ENCODE measurements at regions not wholly inside any gene's neighbourhood (a gene's known extent, or its start where the extent isn't known, plus 50 kb on each side); places are given as distances from the start of the nearest gene placed in this dataset.
"Not testable (repeated sequence)": the region's sequence is repeated elsewhere in the genome, so short reads cannot be mapped to it uniquely, and the experiment has no call there.

DNA sequence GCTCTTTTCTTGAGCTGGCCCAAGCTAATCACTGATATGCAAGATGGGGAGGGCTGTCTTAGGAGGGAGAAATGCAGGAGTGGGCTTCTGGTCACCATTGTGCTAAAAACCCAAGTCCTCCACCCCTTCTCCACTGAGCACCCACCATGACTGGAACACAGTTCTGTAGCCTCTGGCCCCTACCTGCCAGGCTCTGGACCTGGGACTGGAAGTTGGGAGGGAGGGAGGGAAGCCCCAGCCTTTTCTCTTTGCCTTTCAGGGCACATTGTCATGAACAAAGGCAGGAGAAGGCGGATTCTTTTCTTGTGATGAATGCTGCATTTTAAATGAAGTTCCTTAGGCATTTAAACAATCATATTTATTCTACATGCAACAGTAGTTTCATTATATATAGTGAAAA is 559.1 kb upstream of the TRPC7 start:
- no peak for DNase-seq

DNA sequence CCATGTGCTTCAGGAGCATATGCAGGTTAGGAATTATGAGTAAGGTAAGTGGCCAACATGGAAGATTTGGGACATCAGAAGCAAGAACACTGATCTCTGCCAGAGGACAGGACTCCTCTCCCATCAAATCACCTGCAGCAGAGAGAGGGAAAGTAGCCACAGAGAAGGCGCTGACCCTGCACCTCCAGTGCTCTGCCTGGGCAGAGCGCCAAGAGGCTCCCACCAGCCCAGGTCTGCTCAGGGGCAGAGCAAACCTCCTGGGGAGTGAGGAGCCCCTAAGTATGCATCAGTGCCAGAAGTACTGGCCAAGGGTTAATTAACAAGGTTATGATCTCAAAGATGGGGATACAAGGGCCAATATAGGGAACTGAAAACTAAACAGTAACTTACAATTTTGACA is 545.3 kb upstream of the TRPC7 start:
- no peak for DNase-seq

DNA sequence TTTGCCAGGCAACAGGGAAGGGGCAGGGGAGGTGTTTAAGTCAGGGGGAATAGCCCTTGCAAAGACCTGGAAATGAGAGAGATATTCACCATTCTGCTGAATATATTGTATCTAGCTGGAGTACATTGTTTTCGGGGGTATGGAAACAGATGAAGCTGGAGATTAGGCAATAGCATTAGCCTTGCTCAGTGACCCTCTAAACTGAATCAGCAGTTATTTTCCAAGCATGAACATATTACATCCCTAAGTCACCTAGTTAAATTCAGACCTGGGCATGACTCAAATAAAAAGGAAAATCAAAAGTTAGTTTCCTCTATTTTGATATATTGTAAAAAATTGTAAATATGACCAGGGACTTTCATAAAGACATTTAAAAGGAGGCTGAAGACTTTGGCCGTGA is 544.6 kb upstream of the TRPC7 start:
- no peak for DNase-seq

DNA sequence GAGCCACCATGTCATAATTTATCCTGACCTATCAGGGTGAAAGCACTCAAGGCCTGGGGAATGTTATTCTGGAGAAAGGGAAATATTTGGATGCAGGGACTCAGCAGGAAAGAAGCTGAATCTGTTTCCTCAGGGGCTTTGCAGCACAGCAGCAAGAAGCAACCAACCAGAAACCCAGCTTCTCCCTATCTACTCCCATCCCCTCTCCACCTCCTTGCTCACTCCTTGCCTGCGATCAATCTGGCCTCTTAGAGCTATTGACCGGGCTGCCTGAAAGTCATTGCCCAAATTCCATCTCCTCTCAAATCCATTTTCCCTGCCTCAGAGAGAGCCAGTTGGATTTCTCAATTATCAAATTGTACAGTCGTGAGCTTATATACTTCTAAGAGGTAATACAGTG is 542.0 kb upstream of the TRPC7 start:
- no peak for DNase-seq

DNA sequence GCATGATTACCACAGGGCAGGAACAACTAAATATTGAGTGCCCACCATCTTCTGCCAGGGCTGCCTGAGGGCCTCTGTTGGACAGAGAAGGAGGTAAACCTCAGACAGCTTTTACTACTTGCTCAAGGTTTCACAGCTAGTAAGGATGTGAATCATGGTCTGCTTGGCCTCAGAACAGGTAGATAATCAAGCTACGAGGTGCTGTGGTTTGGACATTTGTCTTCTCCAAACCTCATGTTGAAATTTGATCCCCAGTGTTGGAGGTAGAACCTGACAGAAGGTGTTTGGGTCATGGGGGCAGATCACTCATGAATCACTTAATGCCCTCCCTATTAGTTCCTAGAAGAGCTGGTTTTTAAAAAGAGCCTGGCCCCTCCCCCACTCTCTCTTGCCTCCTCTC is 541.2 kb upstream of the TRPC7 start:
- DNase-seq: no peak

DNA sequence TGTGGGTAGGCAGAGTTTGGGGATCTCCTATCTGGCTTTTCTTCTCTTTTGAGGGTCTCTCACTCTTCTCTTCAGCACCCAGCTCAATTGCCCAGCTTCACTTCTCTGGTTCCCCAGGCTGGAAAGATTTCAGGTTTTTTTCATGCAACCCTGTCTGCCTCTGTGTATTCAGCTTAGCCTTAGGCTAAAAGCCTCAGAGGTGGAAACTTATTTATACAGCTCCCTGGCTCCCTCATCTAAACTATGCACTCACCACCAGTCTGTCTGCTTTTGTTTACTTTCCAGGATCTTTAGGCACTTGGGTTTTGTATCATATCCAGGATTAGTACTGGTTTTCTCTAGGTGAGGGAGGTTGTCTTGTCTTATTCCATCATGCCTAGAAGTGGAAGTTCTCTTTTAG is 540.2 kb upstream of the TRPC7 start:
- no peak for DNase-seq

DNA sequence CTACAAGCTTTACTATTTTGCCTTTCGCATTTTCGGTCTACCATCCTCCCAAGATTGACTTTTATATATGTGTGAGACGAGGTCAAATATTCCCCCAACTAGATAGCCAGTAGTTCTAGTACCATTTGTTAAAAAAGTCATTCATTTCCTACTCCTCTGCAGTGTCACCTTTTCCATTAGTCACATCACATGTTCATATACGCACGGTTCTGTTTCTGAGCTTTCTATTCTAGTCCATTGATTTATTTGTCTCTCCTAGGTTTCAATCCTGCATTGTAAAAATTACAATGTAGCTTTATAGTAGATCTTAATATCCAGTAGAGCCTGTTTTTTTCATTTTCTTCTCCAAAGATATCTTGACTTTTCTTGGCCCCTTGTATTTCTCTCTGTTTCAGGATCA is 528.7 kb upstream of the TRPC7 start:
- DNase-seq: no peak

DNA sequence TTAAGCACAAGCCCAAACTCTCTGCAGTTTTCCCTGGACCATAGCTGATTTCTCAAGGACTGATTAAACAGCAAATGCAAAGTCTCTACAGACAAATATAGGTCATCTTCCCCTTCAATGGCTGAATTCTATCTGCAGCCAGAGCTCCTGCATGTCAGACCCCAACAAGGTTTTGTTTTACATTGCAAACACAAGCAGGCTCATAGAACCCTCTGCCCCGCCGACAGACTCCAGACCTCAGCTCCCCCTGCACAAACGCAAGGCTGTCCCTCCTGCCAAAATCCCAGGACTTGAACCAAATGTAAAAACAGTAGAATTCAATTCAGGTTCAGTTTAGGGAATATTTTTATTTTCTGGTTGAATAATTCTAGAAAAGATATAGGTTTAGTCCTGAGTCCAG is 526.7 kb upstream of the TRPC7 start:
- no peak for DNase-seq

DNA sequence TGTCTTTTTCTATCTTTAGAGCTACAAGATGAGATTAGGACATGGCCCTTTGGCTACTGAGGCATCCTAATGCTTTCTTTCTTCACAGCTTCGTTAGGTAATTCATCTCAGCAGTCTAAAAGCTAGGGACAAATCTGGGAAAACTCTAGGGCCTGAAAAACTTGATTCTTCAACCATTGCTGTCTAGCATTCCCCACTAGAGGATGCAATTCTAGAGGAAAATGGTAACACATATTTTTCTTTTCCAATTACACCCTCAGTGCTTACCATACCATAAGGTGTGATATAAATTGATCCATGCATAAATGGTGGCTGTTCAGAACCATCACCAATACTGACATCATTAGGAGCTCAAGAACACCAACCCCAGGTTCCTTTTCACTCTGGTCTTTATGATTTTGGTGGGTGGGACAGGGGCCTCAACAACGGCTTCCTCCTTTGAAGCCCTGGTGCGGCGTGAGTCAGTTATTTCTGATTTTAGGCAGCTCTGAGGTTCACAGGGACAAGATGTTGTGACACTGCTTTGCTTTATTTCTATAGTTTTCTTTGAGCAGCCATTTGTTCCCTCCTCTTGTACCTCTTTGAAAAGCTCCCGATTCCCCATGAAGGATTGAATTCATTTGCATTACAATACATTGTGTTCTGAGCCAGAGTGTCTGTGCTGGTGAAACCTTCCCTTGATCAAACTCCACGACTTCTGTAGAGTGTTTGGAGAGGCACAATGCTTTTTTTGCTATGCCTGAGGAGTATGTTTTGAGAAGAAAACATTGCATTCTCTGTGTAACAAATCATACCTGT is 526.0 kb upstream of the TRPC7 start:
- no peak for DNase-seq

DNA sequence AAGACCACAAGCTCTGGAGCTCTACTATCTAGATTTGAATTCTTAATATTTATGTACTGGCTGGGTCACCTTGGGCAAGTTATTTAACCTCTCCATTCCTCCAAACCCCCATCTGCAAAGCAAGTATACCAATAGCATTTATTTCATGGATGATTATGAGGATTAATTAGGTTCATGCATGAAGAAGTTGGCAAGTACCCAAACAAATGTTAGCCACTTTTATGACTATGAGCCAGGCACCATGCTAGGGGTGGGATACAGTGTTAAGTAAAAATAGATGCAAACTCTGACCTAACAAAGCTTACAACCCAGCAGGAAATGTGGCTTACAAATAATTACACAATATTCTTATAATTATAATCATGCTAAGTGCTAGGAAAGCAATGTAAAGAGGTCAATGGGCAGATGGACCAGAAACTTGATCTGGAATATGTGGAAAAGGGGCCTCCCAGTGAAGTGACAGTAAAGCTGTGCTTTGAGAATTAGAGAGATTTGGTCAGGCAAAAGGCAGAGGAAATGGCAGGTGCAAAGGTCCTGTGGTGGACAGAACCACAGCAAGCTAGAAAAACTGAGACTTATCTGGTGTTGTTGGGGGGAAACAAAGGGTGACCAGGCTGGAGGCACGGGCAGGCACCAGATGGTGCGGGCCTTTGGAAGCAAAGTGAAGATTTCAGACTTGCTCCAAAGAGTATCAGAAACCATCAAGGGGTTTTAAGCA is 525.2 kb upstream of the TRPC7 start:
- DNase-seq: no peak

DNA sequence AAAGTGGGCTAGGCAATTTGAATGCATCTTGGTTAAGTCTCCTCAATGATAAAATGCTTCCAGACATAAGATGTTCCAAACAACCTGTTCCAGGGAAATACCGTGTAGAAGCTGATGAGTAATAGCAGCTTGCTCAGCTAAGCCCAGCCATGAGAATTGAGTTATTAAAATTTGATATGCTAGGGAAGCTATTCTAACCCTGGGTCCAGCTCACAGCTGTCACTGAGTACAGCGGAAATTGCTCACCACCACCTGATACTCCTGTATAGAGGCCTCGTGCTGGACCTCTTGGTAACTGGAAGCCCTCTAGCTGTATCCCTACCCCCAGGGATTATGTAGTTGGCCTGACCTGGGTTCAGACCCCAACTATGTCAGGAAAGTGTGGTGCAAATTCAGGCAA is 521.3 kb upstream of the TRPC7 start:
- no peak for DNase-seq

DNA sequence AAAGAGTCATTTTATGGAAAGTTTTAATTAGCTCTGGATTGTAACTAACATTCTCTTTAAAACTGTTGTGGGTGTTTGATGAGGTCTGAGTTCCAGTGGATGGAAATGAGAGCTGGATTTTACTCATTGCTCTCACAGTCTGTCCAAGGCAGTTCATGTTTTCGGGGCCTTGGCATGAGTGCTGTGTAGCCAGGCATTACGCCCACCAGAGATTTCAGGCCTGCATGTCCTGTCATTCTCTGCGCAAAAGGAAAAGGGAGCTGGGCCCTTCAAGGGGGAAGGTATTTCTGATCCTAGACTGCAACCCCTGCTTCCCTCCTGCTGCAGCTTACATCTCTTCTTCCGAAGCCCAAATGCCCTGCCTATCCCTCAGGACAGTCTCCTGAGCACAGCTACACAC is 499.6 kb upstream of the TRPC7 start:
- DNase-seq: no peak

DNA sequence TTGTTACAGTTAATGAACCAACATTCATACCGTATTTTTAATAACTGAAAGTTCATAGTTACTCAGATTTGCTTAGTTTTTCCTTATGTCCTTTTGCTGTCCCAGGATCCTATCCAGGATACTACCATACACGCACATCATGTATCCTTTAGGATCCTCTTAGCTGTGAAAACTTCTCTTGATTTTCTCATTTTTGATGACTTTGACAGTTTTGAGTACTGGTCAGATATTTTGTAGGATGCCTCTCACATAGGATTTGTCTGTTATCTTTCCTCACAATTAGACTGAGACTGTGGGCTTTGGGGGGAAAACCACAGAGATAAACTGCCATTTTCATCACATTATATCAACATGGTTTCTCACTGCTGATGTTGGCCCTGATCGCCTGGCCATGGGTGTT is 491.3 kb upstream of the TRPC7 start:
- DNase-seq: no peak

DNA sequence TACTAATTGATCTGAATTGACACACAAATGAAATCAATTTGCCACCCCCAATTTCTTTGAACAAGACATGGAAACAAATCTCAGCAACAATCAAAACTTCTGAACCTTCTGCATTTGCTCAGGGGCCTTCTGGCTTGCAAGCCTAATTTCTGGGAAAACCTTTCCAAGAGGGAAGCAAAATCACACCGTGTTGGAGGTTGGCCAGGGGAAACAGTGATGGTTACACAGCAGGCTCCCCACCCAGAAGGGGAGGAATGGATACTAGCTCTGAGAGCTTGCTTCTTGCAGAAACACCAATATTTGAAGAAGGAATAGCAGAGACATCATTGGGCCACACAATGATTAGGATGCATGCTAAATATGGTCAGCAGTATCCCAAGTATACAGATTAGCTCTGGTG is 488.6 kb upstream of the TRPC7 start:
- no peak for DNase-seq

DNA sequence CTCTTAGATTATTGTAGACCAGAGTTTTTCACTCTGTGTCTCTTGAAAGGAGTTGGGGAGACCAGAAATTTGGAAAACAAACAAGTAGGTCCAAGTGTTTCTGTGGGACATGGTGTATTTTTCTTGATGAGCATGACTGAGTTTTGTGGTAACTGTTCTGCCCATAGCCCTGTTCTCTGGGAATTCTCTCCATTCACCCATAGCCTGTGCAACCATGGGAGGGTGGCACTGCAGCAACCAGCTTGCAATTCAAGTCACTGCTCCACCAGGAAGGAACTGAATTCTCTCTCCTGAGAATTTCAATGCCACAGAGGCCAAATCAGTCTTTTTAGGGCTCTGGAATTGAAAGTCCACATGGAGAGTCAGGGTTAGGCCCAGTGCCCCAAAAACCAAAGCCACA is 475.3 kb upstream of the TRPC7 start:
- no peak for DNase-seq

DNA sequence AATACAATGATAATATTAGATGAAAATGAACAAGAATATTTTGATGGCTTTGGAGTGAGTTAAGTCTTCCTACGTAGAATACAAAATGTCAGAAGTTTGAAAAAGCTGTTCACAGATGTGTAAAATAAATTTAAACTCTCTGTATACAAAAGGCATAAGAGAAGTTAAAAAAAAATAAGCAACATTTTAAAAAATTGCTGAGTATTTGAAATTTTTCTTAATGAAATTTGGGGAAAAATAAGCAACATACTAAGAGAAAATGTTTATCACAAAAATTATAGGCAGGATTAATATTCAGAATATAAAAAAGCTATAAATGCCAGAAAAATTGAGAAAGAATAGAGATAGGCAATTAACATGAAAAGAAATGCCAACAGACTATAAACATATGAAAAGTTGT is 470.7 kb upstream of the TRPC7 start:
- no peak for DNase-seq

DNA sequence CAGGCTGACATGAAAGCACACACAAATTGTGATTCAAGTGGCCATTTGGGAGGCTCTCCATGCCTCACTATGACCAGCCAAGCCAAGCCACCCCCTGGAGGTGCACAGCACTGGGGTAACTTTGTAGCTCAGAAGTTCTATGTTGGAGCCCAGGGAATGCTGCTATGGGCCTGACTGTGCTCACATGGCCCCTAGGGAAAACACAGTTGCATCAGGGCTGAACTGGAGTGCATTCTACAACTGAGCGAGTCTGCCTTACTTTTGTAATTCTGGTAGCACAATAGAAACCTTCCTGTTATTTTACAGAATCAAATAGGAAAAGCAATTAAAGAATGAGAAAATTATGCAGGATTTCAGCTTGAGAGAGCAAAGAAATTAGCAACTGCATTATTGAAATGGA is 455.5 kb upstream of the TRPC7 start:
- DNase-seq: no peak

DNA sequence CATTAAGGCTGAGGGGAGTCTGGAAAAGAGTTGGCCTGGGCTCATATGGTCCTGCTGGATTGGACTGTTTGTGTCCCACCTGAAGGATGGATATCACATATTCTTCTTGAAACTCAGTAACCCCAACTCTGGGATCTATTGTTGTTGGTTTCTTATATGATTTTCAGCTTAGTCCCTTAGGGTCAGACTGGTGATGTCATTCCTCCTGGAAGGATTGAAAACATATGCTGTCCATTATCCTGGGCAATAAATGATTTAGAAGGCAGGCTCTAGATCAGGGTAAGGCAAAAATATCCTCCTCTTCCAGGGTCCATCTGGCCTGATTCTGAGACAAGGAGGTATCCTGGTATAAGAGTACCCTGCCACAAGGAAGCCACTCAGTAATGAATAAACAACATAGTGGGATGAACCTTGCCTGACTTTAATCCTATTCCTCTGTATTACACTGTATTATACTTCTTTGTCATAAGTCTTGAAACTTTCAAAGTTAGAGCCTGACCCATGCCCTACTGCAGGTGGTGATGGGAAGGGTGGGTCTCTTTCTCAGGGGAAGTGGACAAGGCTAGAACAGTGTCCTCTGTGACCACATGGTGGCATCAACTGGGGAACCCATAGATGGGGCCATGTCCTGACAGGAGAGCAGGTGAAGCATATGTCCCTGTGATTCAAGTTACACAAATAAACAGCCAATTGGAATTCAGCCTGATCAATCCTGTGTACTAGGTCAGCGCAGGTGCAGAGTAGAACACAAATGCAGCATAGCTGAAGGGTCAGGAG is 454.4 kb upstream of the TRPC7 start:
- no peak for DNase-seq

DNA sequence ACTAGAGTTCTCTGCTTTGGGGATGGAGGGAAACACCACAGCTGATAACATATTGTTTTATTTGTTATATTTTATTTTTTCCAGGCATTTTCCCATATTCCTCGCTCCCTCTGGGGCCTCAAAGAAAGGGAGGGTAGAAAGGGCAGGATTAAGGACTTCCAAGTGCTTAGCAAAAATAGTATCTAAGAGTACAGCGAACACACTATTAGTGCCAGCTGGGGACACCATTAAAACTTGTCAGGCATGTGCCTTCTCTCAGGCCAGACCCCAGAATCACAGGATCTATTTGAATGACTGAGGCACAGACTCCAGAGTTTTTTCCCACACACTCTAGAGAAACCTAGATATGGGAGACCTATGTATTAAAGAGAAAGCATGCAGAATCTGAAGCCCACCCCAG is 451.0 kb upstream of the TRPC7 start:
- DNase-seq: no peak

DNA sequence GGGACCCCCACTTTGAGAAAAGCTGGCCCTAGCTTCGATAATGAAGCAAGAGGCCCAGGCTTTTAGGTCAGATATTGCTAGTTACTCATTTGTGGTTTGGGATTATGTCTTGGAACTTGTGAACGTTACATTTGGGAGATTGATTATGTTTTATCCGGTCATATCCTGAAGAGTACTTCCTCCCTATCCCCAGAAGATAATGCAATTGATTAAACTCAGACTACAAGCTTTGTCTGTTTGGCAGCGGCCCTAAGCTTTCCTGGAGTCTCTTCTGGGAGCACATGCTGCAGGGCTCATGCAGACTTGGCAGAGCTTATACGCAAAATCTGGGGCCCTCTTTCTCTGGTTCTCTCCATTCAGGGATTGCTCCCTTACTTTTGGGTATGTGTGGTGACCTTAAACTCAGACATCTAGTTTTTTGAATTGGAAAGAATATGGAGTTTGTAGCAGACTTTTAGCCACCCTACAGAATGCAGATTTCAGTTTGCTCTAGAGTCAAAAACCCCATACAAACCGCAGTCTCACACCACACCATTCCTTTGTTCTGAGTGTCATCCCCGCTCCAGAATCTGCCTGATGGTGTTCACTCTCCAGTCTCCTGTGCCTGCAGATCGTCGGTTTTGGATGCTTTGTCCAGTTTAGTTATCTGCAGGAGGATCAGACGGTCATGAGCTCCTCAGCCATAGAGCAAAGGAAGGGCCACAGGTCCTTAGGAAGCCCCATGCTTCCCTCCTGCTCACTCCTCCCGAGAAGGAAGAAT is 449.5 kb upstream of the TRPC7 start:
- no peak for DNase-seq

DNA sequence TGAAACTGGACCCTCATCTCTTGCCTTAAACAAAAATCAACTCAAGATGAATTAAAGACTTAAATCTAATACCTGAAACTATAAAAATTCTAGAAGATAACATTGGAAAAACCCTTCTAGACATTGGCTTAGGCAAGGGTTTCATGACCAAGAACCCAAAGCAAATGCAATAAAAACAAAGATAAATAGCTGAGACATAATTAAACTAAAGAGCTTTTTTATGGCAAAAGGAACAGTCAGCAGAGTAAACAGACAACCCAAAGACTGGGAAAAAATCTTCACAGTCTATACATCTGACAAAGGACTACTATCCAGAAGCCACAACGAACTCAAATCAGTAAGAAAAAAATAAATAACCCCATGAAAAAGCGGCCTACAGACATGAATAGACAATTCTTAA is 446.9 kb upstream of the TRPC7 start:
- DNase-seq: not testable (repeated sequence)

DNA sequence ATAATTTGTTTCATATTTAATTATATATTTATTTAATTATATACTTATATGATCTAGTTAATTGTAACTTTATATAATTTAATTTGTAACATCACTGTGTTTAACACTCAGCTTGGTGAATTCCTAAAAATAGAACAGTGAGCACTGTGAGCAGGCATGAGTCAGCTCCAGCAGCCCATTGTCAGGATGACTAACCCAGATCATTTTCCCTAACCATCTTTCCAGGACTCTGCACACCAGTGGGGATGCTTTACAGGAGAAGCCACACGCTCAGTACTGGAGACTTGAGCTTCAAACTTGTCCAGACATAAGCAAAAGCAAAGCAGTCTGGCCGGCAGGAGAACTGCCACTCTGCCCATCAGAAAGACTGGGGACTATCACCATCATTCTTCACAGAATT is 446.2 kb upstream of the TRPC7 start:
- DNase-seq: no peak

DNA sequence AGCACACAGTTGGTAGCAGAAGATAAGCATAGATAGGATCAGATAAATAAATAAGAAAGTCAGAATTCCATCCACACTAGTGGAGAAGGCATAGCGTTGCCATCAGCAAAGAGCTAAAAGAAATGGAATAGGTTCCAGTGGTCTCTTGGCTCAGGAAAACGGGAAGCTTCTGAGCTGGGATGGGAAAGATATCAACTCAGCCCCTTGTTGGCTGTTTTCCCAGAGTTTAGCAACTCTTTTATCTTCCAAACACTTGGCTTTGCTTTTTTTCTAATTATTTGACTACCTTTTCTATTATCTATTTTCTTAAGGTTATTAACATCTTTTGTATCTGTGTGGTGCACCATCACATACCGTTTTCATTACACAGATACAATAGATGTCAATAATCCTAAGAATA is 445.7 kb upstream of the TRPC7 start:
- no peak for DNase-seq

Measured in suppressor macrophage (primary cell).